HG03521 (cell line): ENCODE measurements at regions not wholly inside any gene's neighbourhood (a gene's known extent, or its start where the extent isn't known, plus 50 kb on each side); places are given as distances from the start of the nearest gene placed in this dataset.
"Not testable (repeated sequence)": the region's sequence is repeated elsewhere in the genome, so short reads cannot be mapped to it uniquely, and the experiment has no call there.

ENCODE experiments used
- ATAC-seq: cut with Tn5 transposase; IDR thresholded peaks from one replicate; pipeline ENCODE4 v1.9.1; 2021; ENCODE audit warnings: mild to moderate bottlenecking, moderate library complexity; ENCODE audit not compliant: unreplicated experiment

GRCh38 chr18:56284319-56284718, 354.1 kb downstream of the TXNL1 start:
- ATAC-seq = no peak

DNA sequence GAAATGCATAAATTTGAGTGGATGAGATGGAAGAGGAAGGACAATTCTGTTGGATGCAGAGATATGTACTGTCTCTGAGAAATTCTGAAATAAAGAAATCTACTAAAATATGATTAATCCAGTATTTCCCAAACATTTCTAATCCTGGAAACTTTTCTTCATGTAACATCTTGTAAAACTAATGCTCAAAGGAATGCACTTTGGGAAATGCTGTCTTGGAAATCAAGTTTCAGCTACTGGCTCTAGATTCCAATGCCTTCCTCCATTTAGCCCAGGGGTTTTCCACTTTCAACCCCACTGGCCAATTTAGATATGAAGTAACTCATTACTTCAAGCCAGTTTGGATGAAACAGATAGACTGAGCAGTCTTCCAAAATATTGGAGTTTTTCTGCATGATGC, 355.1 kb downstream of the TXNL1 start:
- no peak for ATAC-seq

- ATAC-seq = no peak
Measured at GRCh38 chr18:56282234-56283104, 355.9 kb downstream of the TXNL1 start.

- not testable (repeated sequence) for ATAC-seq
Measured at GRCh38 chr18:56279816-56280215, 358.6 kb downstream of the TXNL1 start.

GRCh38 chr18:56278421-56279003, 359.9 kb downstream of the TXNL1 start:
- no peak for ATAC-seq

DNA sequence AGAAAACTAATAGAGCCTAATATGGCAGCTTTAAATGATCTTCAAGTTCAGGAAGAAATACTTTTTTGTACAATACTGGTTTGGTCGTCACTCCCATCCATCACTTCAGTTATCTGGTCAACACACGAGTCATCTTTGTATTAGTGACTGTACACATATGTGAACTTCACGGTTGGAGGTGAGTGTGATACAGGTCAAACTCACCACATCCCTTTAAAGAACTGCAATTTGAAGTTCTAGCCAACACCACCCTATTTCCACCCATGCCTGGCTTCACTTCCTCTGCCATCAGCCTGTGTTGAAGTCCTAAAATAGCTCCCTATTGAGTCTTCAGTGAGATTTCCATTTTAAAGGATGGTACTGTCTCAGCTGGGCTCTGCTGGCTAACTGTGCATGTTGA, 361.9 kb downstream of the TXNL1 start:
- no peak for ATAC-seq

DNA sequence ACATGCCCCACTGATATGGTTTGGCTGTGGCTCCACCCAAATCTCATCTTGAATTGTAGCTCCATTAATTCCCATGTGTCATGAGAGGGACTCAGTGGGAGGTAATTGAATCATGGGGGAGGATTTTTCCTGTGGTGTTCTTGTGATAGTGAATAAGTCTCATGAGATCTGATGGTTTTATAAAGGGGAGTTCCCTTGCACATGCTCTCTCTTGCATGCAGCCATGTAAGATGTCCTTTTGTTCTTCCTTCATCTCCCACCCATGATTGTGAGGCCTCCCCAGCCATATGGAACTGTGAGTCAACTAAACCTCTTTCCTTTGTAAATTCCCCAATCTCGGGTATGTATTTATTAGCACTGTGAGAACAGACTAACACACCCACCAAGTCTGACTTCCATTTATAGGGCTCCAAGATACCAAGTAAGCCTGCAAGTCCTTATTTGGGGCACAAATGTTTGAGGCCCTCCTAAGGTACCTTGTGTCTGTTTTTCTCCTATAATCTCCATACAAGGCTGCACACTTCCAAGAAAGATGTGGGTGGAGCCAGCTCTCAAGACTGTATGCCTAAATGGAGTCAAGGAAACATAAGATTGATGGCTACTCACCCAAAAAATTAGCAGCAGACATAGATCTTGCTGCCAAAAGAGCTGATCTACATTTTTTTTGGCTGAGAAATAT, 364.7 kb downstream of the TXNL1 start:
- ATAC-seq = no peak

DNA sequence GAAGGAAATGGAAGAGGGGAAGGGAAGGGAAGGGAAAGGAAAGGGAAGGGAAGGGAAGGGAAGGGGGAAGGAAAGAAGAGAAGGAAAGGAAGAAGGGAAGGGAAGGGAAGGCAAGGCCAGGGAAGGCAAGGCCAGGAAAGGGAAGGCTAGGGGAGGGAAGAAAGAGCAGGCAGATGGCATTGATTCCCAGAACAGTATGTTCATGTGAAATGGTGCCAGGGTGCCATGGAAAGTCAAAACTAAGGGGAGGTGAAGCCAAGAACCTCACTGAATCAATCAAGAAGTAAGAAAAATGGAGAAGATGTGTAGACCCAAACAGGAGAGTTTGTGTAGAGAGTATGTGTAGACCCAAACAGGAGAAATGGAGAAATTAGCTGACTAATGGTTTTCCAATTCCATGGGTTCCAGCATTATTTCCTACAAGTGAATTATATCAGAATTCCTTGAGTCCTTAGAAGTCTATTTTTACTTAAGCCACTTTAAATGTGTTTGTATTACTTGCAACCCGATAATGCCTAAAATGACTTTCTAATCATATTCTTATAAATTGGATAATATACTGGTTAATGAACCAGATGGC, 367.6 kb downstream of the TXNL1 start:
- ATAC-seq = no peak

DNA sequence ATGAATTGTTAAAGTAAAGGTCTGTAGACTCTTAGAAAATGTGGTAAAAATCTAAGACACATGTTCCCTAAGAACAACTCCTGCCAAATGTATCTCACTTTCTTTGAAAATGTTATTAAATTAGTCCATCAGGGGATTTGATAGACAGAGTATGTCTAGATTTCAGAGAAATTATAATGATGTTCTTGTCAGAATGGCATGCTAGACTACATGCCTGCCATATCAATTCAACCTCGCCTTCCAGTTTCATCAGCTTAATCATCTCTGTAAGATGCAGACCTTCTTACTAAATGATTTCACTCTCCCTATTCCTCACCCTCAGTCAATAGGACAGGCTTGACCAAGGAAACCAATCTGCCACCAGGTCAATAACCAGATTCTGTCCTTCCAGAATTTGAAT, 368.4 kb downstream of the TXNL1 start:
- ATAC-seq = no peak

GRCh38 chr18:56268952-56269351, 369.4 kb downstream of the TXNL1 start:
- no peak for ATAC-seq

DNA sequence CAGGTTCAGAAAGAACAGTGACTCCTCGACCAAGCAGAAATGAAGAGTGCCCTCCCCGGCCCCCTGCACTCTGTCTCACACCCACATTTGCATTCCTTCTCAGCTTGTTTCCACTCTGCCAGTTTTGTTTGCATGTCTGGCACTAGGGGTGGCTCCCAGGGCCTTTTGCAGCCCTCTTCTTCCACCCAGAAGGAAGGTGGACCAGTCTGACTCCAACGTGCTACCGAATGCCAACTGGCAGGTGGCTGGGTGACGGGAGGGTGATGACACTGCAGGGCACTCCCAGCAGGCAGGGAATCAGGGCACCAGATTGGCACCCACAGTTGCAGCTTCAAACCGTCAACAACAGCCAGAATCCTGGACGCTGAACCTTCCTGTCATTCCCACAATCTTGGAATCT, 371.1 kb downstream of the TXNL1 start:
- ATAC-seq = no peak

DNA sequence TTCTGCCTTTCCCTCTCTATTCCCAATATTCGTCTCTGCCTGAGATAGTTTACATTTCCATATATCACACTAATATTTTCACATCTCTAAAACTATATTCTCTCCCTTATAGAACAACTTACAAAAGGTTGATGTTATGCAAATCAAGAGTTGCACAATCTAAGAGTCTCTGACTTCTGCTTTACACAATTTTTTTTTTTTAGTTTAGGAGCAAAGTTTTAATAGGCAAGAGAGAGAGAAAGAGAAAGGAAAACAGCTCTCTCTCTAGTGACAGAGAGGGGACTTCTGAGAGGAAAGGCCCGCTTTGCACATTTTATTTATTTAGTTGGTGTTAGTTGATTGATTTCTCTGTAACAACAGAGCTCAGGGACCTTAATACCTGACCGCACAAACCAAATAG, 380.2 kb downstream of the TXNL1 start:
- ATAC-seq = no peak

GRCh38 chr18:56257205-56257604, 381.2 kb downstream of the TXNL1 start:
- ATAC-seq = no peak

DNA sequence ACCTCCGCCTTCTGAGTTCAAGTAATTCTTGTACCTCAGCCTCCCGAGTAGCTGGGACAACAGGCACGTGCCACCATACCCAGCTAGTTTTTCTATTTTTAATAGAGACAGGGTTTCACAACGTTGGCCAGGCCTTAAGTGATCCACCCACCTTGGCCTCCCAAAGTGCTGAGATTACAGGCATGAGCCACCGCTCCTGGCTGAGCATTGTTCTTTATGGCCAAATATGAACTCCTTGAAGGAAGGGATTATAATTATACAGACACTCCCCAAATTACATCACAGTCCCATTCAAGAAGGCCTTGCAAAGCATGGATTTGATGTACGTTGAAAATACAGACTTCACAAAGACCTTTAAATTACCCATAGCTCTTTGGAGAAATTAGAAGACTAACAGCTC, 381.7 kb downstream of the TXNL1 start:
- no peak for ATAC-seq

GRCh38 chr18:56255381-56255780, 383.0 kb downstream of the TXNL1 start:
- ATAC-seq = no peak

- ATAC-seq = no peak
Measured at GRCh38 chr18:56252456-56252855, 385.9 kb downstream of the TXNL1 start.

DNA sequence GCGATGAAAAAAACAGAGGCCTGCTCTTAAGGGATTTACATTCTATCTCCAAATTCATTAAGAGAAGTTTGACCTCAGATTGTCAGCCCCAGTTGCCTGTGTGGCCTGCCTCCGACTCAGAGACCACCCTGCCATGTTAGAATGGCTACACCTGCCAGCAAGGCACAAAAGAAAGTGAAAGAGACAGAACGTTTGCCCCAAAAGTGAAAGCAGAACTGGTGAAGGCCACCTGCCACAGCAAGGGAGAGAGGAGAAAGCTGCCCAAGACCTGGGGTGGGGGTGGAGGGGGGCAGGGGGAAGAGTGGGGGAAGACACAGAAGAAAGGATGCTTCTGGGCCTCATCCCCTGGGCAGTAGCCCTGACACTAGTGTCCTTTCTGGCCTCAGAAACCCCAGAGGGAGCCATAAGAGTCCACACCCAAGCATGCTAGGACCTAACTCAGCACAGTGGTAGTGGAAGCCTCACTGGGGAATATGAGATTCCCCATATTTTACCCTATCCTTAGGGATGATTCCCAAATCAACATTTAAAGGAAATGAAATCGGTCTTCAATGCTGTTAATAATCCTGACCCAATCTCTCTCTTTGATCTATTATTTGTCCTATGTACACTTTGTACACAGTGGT, 389.7 kb downstream of the TXNL1 start:
- ATAC-seq = peak; percentile 90

- no peak for ATAC-seq
Measured at GRCh38 chr18:56246916-56247315, 391.5 kb downstream of the TXNL1 start.

- no peak for ATAC-seq
Measured at GRCh38 chr18:56245866-56246580, 392.4 kb downstream of the TXNL1 start.

GRCh38 chr18:56240405-56240804, 398.0 kb downstream of the TXNL1 start:
- no peak for ATAC-seq

DNA sequence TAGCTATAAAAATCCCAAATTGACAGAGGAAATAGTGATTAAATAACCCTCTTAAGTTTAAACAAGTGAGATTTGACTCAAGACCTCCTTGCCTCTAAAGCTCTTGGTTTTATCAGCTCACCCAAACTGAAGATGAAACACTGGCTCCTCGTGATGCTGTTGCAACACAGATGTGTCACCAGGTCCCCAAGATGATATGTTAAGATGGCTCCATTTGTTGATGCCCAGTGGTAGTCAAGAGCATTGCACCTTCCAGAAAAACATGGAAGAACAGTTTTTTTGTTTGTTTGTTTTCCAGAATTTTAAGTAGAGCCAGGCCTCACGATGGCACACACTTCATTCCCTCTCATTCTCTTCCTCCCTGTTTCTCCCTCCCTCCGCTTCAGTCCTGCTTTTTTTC, 399.8 kb downstream of the TXNL1 start:
- no peak for ATAC-seq
